ENCODE measurements at regions not wholly inside any gene's neighbourhood (a gene's known extent, or its start where the extent isn't known, plus 50 kb on each side); places are given as distances from the start of the nearest gene placed in this dataset.
"Not testable (repeated sequence)": the region's sequence is repeated elsewhere in the genome, so short reads cannot be mapped to it uniquely, and the experiment has no call there.

DNA sequence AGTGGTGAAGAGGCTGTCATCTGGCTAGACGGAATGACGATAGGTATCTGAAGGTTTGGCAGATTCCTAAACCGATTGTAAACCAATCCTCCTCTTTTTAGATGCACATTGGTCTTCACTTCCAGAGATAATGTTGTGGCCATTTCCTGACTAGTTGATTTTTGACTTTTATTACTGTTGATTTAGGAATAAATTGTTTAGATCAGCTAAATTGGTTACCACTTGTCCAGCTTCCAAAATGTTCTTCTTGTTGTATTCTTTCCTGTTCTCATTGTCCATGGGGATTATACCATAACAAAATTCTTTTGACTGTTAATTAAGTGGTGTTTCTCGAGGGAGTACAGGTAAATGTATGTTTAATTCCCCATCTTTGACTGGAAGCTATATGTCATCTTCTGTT, 119.7 kb downstream of the MACROH2A1 start:
- DNase-seq = no peak

DNA sequence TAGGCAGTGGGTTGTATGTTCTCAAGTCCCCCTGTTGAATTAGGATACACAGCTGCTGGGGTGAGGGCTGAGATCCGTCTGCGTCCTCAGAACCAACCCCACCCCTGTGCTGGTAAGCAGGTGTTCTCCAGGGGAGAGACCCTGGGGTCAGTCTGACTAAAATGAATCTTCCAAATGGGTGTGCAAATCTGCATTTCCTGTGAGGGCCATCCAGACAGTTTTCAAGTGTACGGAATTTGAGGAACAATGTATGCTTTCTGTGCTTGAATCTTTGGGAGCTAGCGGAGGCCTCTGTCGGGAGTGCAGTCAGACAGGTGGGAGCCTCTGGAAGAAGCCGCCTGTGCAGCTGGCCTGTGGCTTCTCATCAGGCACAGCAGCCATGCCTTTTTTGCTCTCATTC, 122.9 kb downstream of the MACROH2A1 start:
- DNase-seq = no peak

DNA sequence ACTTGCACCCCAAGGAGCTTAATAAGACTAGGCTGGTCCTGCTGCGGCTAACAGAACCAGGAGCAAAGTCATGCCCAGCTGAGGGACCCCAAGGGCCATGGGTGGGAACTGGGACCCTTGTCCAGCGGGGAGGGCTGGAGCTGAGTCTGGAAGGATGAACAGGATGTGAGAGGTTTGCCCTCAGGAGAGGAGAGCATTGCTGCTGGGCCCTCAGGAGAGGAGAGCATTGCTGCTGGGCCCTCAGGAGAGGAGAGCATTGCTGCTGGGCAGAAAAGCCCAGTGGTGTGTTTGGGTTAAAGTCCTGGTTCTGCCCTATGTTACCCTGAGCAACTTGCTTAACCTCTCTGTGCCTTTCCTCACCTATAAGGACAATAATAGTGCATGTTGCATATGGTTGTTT, 125.8 kb downstream of the MACROH2A1 start:
- DNase-seq = no peak

DNA sequence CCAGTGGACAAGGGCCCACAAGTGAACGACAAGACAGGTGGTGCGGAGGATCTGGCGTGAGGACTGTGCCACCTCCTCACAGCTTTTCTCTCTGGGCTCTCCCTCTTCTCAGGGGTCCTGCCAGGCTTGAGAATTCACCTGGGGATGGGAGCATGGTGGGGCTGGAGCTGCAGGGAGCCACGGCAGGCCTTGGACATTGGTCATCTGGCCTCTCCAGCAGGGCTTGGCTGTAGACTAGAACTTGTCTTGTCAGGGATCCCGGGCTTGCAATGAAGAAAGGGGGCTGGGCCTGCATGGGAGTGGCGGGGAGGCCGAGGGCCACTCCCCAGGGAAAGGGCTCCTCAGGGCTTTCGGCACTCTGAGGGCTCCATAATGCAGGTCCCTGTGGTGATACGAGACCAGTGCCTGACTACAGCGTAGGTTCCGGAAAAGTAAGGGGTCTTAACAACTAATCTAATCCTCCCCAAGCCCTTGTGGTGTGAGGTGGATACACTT, 126.7 kb downstream of the MACROH2A1 start:
- no peak for DNase-seq

DNA sequence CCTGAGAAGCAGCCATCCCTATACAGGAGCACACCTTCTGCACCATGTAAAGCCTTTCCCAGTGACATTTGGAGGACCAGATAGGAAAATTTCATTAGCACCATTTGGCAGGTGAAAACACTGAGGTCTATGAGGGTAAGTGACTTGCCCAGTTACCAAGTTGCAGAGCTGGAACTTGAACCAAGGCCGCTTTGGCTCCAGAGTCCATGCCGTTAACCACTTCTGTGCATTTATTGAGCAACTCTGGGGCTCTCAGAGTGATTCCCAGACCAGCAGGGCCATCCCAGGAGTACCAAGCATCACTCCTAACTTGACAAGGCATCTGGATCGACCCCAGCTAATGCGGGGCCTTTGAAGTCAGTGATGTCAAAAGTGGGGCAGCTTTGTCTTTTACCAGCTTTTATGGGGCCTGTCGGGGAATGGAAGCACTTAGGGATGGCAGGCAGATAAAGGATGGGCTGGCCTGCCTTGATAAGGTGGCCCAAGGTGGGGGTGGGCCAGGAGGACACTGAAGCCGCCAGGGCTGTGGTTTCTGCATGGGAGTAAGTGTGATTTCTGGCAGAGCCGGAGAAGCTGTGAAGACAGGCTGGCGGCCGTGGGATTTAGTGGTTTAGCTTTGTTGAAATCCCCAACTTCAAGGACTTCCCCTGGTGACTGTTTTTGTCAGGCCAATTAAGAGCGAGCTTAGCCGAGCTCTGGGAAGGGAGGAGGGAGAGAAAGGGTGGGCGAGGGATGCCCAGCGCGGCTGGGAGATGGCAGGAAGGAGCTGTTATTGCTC, 127.3 kb downstream of the MACROH2A1 start:
- DNase-seq = no peak

DNA sequence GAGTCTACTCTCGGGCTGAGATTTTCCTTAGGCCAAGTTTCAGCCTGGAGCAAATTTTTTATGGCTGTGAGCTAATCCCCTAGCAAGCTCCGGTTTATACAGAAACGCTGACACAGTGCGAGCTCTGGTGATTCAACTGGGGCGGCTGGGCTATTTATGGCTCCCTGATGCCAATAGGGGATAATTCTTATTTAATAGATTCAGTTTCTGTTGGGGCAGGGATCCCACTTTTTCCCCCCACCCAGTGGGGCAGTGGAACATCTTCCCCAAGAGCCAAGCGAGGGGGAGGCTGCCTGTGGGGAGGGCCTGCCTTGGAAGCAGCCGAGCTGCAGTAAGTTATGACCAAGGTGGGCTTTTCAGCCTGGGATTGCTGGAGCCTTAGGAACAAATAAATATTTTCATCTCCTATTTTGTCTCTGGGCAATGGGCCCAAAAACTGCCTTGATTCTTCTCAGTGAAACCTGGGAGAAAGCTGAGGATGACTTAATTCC, 129.1 kb downstream of the MACROH2A1 start:
- DNase-seq = no peak

DNA sequence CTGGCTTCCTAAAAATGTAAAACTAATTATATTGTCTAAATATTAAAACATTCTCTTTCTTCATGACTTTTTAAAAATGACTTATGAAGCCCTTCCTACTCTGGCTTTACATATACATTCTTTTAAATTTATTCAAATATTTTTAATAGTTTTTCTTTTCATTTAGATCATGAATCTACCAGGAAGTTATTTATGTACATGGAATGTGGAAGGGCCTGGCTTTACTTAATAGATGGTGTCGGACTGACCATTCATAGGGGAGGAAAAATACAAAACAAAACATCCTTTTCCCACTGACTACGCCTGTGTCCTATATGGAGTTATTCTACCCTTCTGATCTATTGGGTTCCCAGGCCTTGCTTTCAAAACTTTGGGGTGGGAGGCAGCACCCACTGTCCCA, 129.8 kb downstream of the MACROH2A1 start:
- DNase-seq = no peak

DNA sequence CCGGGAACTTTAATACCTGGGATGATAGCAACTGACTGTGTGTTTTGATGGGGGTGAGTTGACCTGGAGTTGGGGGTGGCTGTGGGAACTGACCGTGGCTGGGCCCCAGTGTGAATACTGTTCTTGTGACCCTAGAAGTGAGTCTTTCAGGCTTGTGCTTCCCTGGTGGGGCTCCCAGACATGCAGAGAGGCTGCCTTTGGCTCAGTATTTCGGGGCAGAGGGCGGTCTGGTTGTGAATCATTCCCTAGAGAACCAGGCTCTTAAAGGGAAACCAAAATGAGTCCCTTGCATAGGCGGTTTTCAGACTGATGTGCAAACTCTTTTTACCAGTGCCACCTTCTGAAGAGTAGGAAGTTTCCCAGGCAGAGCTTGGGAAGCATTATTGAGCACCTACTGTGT, 132.1 kb downstream of the MACROH2A1 start:
- no peak for DNase-seq

DNA sequence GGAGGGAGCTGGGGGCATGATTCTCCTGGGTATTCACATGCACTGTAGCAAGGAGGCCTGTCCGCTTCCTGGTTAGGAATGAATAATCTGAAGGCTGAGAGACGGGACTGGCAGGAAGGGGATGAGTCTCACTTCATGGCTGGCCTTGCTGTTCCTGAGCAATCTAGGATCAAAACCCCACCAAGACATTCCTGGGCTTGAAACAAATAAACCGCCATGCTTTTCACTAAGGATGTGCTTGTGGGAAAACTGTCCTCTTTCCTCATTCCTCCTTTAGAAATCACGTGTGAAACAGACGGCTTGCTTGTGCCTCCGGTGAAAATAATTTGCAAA, 132.8 kb downstream of the MACROH2A1 start:
- DNase-seq = no peak

DNA sequence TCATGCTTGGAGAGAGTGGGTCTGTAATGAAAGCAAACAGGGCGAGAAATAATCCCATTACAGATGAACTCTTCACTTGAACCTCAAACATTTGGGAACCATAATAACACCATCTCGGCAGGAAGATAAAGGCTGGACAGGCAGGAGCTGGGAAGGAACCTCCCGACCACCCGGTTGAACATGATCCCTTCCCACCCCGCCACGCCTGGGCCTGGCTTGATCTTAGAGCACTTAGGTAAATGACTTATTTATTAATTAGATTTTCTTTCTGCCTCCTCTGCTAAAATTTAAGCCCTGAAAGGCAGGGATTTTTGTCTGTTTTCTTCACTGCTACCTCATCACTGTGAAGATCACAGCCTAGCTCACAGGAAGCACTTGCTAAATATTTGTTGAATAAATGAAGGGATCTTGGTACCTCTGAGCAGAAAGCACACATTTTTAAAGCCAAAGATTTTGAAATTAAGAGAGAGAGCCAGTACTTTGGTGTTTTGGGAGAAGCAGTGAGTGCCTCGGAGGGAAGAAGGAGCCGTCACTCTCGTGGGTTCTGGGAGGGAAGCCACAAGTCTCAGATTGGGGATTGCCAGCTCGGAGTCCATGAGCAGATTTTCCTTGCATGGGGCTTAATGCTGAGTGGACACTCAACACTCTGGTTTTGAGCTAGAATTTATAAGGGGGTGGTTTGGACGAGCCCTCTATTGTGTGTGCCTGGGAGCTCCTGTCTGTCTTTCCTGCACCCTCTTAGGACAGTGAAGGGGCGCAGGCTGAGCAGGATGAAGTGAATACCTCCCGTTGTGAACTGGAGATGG, 133.3 kb downstream of the MACROH2A1 start:
- DNase-seq = no peak

DNA sequence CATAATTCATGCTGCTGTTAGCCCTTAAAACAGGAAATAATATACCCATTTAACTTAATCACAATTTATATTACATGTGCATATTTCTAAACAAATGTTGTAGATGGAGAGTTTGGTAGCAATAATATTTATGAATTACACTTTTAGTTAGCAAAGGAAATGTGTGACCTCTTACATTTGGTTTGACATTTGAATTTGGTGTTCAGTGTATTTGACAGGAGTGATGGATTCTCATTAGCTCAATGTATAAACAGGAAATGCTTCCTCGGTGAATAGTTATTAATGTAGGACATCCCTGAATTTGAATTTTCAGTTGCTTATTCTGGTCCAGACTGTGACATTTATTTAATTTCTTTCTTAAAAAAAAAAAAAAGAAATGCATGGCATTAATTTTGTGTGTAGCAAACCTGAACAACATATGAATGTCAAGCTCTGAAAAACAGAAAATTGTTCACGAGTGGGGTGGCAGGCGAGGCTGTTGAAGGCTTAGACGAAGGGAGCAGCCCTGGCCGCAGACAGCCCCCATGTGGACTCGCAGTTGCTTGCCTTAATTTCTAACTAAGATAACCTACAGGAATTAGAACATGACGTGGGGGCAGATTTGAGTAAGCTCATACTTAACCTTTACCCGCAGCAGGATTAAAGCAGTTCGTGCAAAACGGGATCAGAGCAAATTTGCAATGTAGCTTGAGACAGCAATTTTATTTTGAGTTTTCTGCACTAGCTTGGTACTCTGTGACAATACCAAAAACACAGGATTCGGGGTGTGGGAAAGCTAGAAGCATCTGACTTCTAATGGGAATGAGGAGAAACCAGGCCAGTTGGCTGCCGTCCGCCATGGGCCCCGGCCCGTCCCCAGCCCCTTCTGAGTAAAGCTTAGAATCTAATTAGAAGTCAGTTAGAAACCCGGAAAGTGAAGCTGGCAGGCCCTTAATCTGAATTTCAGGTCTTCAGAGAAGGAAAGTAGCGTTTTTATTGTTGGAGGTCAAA, 134.3 kb downstream of the MACROH2A1 start:
- no peak for DNase-seq

DNA sequence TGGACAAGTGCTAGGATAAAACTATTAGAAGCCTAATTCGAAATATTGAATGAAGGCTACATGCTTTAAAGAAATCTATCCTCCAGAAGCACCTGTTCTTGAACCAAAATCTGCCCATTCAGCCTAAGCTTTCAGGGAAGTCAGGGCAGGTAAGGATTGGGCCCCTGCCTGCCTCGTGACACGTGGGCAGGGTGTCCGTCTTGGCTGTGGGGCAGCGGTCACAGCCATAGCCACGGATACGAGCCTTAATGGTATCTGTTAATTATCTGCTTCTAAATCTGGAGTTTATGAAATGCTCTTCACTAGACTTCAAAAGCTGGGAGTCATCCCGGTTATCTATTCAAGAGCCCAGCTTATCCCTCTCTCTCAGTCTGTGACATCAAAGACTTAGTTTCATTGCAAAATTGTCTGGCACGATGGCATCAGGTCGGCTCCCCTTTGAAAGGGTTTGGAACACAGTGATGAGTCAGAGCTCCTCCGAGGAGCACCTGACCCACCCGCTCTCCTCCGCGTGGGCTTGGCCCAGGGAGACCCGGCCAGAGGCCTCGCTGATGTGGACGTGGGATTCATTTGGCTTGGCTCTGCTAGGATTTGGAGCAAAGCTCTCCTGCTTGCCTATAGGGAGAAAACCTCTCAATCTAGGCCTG, 135.9 kb downstream of the MACROH2A1 start:
- no peak for DNase-seq

DNA sequence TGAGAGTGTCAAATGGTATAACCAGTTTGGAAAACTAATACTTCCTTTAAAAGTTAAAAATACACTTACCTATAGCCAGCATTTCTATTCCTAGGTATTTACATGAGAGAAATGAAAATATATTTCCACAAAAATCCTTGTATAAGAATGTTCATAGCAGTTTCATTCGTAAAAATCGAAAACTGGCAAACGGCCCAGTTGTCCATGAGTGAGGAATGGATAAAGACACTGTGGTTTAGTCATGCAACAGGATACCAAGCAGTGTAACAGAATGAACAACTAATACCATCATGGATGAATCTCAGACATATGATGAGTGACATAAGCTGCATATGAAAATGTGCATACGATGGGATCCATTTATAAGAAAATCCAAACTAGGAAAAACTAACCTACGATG, 136.7 kb downstream of the MACROH2A1 start:
- no peak for DNase-seq

DNA sequence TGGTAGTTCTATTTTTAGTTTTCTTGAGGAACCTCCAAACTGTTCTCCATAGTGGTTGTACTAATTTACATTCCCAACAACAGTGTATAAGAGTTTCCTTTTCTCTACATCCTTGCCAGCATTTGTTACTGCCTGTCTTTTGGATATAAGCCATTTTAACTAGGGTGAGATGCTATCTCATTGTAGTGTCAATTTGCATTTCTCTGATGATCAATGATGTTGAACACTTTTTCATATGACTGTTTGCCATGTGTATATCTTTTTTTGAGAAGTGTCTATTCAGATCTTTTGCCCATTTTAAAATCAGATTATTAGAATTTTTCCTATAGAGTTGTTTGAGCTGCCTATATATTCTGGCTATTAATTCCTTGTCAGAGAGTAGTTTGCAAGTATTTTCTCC, 138.9 kb downstream of the MACROH2A1 start:
- not testable (repeated sequence) for DNase-seq

DNA sequence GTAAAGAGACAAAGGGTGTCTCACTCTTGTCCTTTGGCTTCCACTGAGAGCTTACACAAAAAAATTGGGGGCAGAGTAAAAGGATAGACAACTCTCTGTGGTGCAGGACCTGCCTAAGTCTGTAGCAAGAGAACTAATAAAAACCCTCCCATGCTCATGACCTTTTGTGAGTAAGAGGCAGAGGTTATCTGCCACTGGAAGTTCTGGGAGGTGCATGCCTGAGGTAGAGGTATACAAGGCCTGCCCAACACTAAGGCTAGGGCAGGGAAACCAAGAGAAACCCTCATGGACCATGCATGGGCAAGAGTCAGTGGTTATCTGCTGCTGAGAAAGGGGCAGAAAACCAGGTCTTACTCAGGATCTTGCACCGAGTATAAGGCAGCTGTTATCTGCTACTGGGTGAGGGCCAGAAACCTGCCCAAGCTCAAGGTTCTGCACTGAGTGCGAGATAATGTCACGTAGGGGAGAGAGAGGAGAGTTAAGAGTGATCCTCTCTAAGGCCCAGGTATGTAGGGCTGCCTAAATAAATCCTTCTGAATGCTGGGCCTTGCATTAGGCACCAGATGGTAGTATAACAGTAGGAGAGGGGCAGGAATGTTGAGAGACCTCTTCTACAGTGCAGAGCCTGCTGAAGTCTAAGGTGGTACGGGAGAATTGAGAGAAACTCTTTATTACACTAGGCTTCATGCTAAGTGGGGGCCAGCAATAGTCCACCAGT, 143.4 kb downstream of the MACROH2A1 start:
- DNase-seq = no peak

DNA sequence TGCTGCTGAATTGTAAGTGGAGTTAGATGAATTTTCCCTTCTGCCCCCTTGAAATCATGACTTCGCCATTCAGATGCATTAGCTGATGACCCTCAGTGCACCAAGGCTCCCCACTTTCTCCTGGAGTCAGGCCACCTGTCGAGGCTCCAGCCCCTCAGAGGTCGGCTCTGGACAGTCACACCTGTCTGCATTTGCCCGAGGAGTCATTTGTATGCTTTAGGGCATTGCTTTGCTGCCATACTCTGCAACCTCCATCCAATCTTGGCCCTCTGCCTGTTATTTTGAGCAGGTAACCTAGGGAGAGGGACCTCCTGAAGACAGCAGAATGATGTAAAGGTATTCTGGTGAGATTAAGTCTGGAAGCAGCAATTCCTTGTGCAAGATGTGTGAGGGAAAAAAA, 144.8 kb downstream of the MACROH2A1 start:
- no peak for DNase-seq

DNA sequence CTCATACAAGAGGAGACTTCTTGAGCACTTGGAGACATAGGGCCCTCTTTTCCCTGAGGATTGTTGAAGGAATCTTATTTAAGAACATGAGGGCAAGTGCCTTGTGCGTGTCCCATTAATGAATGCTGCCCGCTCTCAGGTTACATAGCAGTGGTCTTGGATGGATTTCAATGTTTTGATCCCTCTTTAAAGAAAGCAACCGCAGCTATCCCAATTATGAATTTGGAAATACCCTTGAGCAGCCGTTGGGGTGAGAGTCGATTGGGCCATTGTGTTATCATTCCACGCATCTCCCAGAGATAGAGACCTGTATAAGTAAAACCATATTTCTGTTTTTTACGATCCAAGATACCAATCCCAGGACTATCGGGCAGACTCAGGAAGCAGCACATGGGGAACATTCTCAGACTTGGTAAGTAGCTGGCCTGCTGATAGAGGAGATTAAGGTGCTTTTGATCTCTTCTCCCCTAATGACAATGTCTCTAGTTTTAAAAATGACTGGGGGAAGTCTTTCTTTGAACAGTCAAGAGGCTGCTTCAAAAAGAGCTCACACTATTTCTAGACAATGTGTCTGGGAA, 145.3 kb downstream of the MACROH2A1 start:
- DNase-seq = no peak

DNA sequence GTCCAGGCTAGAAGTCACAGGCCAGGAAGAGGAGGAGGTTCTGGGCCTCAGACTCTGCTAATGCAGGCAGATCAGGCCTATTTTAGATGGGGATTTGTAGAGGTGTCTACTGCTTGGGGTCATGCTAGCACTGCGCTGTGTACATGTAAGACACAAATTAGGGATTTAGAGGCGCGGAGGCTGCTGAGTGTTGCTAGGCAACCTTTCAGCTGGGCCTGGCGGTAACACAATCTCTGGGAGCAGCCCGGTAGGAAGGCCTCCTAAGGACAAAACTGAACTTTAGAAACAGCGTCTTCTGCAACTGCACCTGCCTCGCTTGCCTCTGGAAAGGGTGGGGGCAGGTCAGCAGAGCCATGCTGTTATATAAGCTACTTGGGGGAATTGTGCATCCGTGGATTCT, 147.9 kb downstream of the MACROH2A1 start:
- DNase-seq = no peak

DNA sequence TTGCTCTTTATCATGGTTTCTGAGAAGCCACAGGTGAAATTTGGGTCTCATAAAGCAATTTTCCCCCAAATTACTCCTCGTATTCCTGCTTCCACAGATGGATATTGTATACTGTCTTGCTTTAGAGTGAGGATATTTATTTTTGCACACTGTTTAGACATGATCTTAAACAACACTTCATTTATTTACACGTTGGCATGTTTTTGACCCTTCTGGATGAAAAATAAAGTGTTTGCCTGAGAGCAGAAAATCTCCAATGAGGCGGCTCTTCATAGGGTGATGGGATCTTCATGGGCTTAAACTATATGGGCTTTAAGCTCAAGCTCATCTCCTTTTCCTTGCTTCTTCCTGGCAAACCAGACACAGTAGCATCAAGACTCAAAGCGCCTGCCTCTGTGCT, 148.4 kb downstream of the MACROH2A1 start:
- DNase-seq = no peak

DNA sequence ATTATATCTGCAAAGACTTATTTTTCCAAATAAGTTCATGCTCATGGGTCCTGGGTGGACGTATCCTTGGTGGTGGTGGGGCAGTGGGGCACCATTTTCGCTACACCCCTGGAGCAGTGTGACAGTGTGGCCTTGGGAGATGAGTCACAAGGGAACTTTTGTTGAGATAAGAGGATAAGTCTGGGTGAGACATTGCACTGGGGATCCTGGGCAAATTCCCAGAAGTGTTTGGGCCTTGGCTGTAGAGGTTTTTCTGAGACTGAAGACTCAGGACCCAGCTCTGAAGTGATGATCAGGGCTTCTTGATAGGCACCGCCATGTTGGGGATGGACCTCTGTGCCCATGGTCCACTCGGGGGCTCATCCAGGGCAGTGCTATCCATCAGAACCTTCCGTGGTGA, 149.4 kb downstream of the MACROH2A1 start:
- DNase-seq = no peak

DNA sequence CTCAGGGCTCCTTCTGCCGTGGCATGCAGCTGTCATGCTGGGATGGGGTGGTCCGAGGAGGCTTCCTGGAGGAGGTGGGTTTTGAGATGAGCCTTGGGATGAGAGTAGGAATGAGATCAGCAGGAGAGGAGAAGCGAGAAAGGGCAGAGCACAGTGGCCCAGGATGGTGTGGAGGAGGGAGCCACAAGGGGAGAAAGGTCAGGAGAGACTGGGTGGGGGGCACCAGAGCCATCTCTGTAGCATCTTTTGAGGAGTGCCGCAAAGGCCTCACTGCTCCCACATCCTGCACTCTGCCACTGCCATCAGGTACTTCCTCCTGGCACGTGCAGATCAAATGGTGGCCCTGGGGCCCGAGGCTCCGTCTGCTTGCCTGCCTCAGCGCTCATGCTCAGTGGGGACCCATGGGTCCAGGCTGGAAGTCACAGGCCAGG, 150.2 kb downstream of the MACROH2A1 start:
- no peak for DNase-seq
